GM12891 (cell line): ENCODE measurements at regions not wholly inside any gene's neighbourhood (a gene's known extent, or its start where the extent isn't known, plus 50 kb on each side); places are given as distances from the start of the nearest gene placed in this dataset.

Source experiments
- DNase-seq: peaks from one replicate; pipeline ENCODE4 v3.0.0; 2011; ENCODE audit warnings: low spot score; ENCODE audit not compliant: insufficient read length
- FAIRE-seq: peaks from 2 replicates; lab custom pipeline; 2011; peaks lifted over from hg19 to GRCh38; lab: Jason Lieb, UNC
- PAX5 ChIP-seq: IDR thresholded peaks from 2 replicates; pipeline ENCODE4 v1.6.1; 2011; ENCODE audit warnings: low read length, moderate library complexity, mild to moderate bottlenecking; ENCODE audit not compliant: insufficient read depth, severe bottlenecking
- POLR2A ChIP-seq: IDR thresholded peaks from 2 replicates; pipeline ENCODE4 v1.6.1; 2011; ENCODE audit warnings: low read depth, low read length, control low read depth
- POLR2AphosphoS5 ChIP-seq: IDR thresholded peaks from 2 replicates; pipeline ENCODE4 v1.6.1; 2011; ENCODE audit warnings: low read depth, low read length, control low read depth
- POU2F2 ChIP-seq: IDR thresholded peaks from 2 replicates; pipeline ENCODE4 v1.6.1; 2011; ENCODE audit warnings: low read depth, mild to moderate bottlenecking, control low read depth, low read length, moderate library complexity
- SPI1 ChIP-seq: IDR thresholded peaks from 2 replicates; pipeline ENCODE4 v1.6.1; 2011; ENCODE audit warnings: low read depth, low read length, control low read depth
- TAF1 ChIP-seq: IDR thresholded peaks from 2 replicates; pipeline ENCODE4 v1.6.1; 2011; ENCODE audit warnings: low read depth, low read length, control low read depth

DNA sequence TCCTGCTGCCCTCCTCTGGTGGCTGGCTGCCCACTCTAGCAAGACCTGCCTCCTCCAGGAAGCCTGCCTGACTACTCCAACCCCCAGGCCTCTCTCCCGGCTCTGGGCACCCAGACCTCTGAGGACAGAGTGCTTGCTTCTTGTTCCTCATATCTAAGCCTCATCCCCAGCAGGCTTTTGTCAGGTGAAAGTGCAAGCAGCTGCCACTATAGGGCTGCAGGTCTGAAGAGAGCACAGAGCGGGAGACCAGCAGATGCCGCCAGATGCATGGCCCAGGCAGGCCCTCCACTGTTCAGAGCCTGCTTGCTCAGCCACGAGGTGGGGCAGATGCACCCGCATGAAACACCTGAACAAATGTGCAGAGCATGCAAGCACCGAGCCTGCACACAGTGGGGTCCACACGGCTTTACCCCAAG lies 73.0 kb downstream of the SERPINA3 start:
- FAIRE-seq = no peak
- no peak for TF ChIP-seq POU2F2
- no peak for DNase-seq

DNA sequence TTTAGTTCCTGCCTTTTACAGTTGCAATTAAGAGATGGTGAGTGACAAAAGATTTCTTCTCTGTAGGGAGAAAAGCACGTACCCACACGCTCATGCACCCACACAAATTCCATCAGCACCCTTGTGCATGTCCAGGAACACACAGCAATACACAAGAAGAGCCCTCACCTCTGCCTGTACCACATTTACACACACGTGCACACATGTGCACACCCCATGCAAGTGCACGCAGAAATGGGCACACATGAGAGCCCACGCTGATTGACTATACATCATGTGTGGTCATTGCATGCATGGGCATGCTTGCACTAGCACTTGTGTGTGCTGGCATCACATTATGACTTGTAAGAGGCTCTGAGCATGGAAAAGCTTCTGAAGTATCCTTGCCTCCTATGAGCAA lies 70.5 kb downstream of the SERPINA3 start:
- DNase-seq = no peak
- FAIRE-seq = no peak
- TF ChIP-seq POLR2A = no peak
- no peak for TF ChIP-seq PAX5
- TF ChIP-seq POLR2AphosphoS5 = no peak
- no peak for TF ChIP-seq TAF1
- no peak for TF ChIP-seq SPI1
- TF ChIP-seq POU2F2 = no peak

DNA sequence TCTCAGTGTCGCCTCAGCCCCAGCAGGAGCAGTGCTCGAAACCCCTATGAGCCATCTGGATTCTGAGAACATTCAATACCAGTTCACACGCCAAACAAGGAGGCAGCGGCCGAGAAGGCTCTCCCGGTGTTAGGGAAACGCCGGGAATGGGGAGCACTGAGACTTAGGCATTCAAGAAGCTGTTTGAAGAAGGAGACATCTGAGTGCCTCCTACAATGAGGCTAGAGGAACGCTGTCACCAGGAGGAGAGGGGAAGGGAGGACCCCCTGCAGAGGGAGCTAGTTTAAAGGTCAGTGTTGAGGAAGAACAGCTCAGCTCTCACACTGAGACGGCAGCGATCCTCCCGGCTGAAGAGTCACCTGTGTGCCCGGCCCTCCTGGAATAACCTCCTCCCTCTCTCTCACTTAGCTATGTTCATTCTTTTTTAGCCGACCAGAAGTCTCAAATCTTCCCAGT lies 69.9 kb downstream of the SERPINA3 start:
- TF ChIP-seq PAX5 (no peak), POU2F2 (no peak), TAF1 (no peak), SPI1 (no peak), POLR2A (no peak), POLR2AphosphoS5 (no peak)
- FAIRE-seq = no peak
- no peak for DNase-seq

DNA sequence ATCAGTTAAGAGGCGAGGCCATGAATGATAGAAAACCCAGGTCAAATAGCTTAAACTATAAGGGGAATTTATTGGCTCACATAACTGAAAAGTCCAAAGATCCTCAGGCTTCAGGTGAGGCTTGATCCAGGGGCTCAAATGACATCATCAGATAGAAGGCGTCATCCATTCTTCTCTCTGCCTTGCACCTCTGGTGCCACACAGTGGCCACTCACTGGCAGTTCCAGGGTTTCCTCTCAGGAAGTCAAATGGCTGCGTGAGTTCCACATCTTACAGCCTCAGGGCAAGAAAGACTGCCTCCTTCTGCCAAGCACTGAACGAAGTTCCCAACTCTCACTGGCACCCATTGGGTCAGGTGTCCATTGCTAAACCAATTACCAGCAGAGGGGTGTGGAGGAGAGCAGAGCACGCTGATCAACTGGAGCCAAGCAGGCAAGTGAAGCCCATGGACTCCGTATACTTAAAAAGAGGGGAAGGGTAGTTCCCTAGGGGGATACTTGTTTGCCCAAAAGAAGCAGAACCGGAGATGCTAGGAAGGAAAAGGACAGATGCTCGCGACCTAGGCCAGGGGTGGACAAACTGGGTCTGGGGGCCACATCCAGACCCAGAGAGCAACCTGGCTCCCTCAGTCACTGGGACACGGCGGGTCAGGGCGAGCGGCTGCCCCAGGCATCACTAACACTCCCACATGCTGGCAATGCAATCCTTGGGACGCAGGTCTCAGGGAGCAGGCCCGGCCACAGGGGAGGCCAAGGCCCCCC lies 69.3 kb downstream of the SERPINA3 start:
- peak; percentile 35 for DNase-seq
- FAIRE-seq = no peak
- no peak for TF ChIP-seq TAF1
- TF ChIP-seq PAX5 = no peak
- TF ChIP-seq POLR2A = no peak
- no peak for TF ChIP-seq POU2F2
- TF ChIP-seq POLR2AphosphoS5 = no peak

DNA sequence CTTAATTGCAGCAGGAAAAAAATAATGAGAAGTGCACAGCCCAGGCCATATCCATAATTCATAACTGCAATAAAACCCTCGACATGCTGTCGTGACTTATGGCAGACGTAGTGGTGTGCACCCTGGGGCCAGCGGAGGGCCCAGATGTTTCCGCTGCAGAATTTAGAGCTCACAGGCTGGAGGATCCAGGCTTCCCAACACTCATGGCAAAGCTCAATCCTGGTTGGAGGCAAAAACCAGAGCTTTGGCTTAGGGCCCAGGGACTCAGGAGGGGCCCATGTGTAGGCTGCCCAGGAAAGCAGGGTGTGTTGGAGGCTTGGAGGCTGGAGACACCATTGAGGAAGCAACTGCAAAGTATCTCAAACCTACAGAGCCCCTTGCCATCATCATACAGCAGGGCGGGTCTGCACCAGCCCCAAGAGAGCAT lies 68.7 kb downstream of the SERPINA3 start:
- DNase-seq (no peak), FAIRE-seq (no peak)
- TF ChIP-seq POLR2A (no peak), POU2F2 (no peak), PAX5 (no peak), TAF1 (no peak), POLR2AphosphoS5 (no peak)

DNA sequence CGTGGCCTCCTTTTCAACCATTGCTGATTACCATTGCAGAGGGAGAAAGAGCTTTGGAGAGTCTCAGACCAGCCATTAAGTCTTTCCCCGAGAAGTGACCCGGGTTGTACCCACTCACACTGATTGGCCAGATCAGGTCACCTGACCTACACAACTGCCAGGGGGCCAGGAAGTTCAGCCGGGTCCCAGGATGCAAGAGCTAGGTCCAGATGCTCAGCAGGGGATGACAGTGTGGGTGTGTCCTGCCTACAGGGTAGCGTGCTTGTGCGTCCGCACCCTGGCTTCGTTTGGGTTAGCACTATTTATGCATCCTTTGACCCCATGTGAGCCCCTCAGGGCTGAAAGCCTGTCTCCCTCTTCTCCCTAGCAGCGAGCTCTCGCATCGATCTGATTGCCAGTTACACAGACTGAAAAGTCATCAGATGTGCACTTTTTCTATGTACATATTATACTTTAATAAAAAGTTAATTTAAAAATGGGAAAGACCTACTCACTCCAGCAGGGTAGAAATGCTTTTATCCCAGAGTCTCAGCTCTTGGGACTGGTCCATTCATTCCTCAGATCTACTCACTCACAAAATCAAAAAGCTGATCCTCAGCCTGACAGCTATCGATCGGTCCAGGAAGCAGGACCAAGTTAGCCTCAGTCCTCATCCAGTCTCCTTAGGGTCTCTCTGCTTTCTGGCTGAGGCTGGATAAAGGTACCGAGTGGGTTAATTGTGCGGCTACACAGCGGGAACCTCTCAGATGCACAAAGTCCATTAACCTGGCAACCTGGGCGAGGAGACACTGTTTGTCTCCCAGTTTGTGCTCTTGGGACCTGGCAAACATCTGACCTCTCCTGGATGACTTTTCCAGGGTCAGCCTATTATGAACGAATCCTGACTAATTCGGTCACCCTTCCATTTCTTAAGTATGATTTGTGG lies 68.0 kb downstream of the SERPINA3 start:
- DNase-seq = no peak
- no peak for FAIRE-seq
- TF ChIP-seq SPI1 (no peak), PAX5 (no peak), POLR2AphosphoS5 (no peak), POLR2A (no peak), TAF1 (no peak), POU2F2 (no peak)

DNA sequence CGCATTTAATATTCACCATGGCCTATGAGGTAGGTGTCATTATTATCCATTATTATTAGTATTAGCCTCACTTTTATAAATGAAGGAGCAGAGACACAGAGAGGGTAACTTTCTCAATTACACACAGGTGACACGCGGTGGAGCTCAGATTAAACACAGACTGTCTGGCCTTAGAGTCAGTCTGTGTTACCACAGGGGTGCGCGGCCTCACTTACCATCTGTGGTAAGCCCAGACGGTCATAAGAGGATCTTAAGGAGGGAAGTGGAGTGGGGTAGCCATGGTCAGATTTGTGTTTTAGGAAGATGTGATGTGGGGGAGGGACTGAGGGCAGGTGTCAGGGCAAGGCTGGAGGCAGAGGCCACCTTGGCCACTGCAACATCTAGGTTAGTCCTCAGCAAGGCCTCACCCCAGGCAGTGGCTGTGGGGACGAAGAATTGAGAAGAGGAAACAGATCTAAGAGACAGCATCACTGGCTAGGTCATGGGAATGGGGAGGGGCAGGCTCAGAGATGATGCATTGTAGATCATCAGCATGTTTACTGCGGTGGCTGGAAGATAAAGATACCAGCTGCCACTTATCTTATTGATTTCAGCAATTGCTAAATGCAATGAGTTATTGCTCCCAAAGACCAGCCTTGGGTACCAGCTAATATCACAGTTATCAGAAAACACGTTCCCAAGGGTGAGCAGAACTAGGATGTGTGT lies 67.1 kb downstream of the SERPINA3 start:
- DNase-seq (no peak), FAIRE-seq (no peak)
- no peak for TF ChIP-seq POLR2A
- no peak for TF ChIP-seq POU2F2
- no peak for TF ChIP-seq SPI1
- no peak for TF ChIP-seq POLR2AphosphoS5
- no peak for TF ChIP-seq TAF1
- no peak for TF ChIP-seq PAX5

DNA sequence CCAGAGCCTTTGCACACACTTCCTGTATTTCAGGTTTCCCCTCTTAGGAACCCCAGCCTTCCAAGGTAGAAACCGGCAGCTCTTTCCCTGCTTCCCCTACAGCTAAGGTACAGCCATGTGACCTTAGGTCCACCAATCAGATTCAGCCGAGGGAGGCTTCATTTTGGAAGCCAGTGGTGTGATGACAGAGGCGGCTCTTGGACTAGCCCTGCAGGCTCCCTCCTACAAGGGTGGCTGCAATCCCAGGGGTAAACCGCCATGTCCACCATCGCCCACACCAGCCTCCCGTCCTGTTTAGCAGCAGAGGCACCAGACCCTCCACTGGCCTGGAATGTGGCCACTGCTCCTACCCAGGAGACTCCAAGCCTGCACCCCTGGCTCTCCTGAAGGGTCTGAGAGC lies 65.6 kb downstream of the SERPINA3 start:
- no peak for FAIRE-seq
- no peak for TF ChIP-seq POLR2A
- TF ChIP-seq PAX5 = no peak
- no peak for TF ChIP-seq SPI1
- no peak for TF ChIP-seq POLR2AphosphoS5
- TF ChIP-seq TAF1 = no peak
- no peak for TF ChIP-seq POU2F2
- DNase-seq = no peak

DNA sequence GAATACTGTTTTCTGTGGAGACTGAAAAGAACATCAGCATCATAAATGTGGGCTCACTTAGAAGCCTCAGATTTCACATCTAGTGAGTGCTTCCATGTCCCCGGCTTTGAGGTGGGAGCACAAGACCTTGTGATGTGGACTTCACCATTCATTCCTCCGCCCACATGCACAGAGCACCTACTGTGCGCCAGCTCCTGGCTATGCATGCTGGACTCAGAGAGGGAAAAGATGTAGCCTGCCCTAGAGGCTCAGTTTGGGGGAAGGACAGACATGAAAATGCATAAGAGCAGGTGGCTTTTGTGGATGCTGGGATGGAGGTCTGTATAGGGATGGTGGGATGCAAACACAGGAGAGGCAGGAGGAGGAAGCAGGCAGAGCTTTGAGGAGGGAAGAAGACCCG lies 65.0 kb downstream of the SERPINA3 start:
- DNase-seq (no peak), FAIRE-seq (no peak)
- TF ChIP-seq POLR2A (no peak), SPI1 (no peak), TAF1 (no peak), POLR2AphosphoS5 (no peak), POU2F2 (no peak), PAX5 (no peak)
